ENCODE measurements at regions not wholly inside any gene's neighbourhood (a gene's known extent, or its start where the extent isn't known, plus 50 kb on each side); places are given as distances from the start of the nearest gene placed in this dataset.
A peak's percentile ranks its signal among the peaks of the same experiment; 100 is the strongest.

DNA sequence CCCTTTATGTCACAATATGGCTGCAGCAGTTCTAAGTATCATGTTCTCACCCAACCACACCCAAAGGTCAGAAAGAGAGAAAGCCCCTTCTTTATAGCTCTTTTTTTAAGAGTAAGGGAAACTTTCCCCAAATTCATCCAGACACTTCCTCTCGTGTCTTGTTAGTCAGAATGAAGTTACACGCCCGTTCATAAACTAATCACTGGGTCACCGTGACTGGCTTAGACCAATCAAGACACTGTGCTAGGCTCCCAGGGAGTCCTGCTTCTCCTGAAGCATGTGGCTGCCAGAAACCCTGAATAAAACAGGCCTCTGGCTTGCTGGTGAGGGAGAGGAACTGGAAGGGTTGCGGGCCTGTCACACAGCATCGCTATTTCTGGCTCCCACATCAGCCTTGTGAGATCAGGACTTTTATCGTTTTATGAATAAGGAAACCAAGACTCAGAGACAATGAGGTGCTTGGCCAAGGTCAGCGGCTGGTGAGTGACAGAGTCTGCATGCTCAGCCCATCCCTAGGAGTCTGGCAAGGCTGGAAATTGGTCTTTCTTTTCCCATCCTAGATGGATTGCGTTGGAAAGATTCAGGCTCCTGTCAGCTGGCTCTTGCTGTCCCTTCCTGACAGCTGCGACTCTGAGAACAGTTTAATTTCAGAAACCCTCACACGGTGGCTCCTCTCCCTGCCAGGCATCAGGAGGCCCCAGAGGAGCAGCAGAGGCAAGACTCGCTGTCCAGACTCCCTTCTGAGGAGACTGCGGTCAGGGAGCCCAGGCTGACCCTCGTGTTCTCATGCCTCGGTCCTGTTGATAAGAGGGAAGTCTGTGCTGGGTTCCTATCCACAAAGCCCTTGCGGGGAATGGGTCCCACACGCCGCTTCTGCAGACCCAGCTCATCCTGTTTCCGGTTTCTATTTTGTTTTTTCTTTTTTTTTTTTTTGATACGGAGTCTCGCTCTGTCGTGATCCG is 104.5 kb upstream of the TAF1B start:
- no peak for DNase-seq (ENCODE audit: low read depth in 2 of 2)

DNA sequence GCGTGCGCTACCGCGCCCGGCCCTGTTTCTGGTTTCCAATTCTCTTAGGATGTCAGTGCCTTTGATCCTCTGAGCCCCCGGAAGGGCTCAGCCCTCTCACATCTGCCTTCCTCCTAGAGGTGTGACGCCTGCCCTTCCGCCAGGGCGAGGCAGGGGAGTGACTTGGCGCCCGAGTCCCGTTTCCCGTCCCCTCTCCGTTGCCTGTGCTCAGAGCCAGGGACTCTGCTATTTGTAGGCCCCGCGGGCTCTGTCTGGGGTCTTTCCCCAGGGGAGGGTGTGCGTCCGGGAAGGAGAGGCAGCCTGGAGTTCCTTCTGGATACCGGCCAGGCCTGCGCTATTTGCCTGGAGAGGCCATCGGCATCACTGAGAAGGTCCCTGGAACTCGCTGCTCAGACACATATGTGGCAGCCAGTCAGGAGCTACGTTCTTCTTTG is 103.7 kb upstream of the TAF1B start:
- DNase-seq (ENCODE audit: low read depth in 2 of 2) = peak in 1 of 2 donors; percentile 17

DNA sequence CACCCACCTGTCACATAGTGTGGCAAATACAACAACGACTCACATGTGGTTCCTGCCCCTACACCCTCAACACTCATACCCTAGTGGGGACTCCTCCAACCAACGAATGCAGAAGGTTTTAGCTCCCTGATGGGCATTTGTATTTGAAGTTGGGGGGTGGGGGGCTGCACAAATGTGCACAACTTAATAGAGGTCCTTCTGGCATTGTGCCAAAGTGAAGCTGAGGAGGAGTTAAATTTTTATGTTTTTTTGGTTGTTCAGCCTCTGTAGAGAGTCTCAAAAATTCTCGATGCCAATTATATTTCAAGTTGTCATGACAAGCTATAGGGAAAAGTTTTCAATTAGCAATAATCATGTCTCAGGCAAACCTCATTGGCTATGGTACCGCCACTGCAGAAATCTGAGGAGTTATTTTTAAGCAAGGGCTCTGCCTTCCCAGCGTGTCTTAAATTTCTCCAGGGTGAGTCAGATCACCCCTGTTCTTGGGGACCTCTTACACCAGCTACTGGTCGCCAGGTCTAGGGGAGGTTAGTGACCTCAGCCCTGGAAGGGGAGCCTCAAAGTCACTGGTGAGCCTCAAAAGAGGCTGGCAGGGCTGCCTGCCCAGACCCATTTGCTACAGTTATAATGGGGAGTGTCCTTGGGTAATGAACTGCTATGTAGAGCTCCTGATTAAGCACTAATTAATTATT is 102.7 kb upstream of the TAF1B start:
- DNase-seq (ENCODE audit: low read depth in 2 of 2) = no peak

DNA sequence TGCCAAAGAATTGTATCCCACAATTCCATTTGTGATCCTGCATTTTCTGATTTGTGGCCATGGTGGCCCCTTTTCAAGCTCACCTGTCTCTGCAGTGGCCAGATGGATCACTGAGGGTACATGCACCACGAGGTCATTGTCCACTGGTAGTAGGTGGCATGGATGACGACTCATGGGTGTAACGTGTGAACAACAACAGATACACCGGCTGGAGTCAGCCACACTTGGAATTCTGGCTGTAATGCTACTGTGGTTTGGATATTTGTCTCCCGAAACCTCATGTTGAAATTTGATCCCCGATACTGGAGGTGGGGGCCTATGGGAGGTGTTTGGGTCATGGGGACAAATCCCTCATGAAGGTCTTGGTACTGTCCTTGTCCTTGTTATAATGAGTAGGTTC is 102.2 kb upstream of the TAF1B start:
- DNase-seq (ENCODE audit: low read depth in 2 of 2) = no peak

- DNase-seq (ENCODE audit: low read depth in 2 of 2) = no peak
Observed at GRCh38 chr2:9742601-9743000, 100.7 kb upstream of the TAF1B start.

GRCh38 chr2:9744256-9745004 is 98.8 kb upstream of the TAF1B start:
- no peak for DNase-seq (ENCODE audit: low read depth in 2 of 2)

GRCh38 chr2:9745153-9745899 is 97.9 kb upstream of the TAF1B start:
- no peak for DNase-seq (ENCODE audit: low read depth in 2 of 2)

GRCh38 chr2:9747396-9747795 is 95.9 kb upstream of the TAF1B start:
- no peak for DNase-seq (ENCODE audit: low read depth in 2 of 2)

DNA sequence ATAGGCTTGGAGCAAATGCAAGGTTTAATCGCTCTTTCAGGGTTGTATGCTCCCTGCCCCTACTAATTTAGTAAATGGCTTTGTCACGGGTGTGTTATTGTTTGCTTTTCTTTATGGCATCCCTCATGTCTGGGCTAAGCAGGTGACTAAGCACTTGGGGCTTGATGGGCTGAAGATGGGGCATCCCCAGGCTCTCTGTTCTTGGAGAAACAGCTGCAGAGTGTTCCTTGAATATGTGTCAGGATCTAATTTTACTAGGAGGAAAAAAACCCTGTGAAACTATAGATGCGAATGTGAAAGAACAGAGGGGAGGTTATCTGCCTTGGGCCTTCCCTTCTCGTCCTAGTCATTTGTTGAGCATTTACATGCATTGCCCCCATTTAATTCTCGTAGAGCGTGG is 94.7 kb upstream of the TAF1B start:
- no peak for DNase-seq (ENCODE audit: low read depth in 2 of 2)

DNA sequence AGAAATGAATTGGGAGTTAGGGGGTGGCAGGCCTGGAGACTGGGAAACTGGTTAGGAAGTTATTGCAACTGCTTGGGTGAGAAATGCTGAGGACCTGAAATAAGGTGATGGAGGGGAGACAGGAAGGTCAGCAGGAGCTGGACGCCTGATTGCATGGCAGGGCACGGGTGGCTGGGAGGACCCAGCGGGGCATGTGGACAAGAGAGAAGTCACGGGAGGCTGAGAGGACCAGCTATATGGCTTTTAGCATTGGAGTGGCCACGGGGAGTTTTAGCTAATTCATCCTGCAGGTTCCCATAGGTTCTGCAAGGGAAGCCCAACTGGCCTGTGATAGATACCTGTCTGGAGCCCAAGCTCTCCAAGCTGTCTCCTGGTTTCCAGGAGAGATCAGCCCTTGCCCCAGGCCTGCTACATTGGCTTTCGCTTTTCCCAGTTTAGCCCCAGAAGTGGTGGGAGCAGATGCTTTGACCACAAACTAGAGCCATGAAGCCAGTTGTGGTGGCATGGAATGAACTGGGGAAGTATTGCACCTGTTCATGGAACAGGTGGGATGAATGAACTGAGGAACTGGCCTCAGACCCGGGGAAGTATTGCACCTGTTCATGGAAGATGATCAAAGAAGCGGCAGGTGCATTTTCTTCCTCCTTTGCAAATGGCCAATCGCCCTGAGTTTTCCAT is 93.6 kb upstream of the TAF1B start:
- DNase-seq (ENCODE audit: low read depth in 2 of 2) = no peak

GRCh38 chr2:9750224-9751215 is 92.8 kb upstream of the TAF1B start:
- no peak for DNase-seq (ENCODE audit: low read depth in 2 of 2)

GRCh38 chr2:9751831-9752230 is 91.4 kb upstream of the TAF1B start:
- no peak for DNase-seq (ENCODE audit: low read depth in 2 of 2)

DNA sequence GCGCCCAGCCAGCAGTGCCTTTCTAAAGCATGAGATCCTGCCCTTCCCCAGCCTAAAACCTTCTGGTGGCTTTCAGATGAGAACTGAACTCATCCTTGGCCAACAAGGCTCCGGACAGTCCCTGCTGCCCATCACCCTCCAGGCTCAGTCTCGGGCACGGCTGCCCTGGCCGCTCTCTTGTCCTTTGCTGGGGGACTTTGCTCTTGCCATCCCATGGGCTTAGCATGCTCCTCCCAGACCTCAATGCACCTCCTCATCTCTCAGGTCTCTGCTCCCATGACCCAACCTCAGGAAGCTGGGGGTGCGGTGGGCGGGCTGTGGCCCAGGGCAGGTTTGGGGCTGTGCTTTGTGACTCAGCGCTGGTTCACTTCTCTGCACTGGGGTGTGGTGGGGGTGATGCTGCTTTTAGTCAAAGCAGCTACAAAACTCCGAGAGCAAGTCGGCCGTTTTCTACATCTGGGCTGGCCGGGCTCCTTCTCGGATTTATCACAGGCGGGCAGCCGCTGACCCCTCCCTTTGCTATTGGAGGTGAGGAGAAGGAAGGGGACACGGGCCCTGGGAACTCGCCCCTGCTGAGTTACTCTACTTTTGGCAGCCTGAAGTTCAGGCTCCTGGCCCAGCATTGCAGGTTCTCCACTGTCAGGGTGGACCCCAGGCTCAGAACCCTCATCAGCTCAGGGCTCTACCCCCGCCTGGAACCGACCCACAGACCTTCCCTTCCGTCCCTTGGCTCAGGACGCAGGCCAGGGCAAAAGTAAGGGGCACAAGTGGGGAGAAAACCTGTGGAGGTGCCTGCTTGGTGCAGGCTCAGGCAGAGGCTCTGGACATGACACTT is 90.6 kb upstream of the TAF1B start:
- DNase-seq (ENCODE audit: low read depth in 2 of 2) = peak; percentile 73 to 85

DNA sequence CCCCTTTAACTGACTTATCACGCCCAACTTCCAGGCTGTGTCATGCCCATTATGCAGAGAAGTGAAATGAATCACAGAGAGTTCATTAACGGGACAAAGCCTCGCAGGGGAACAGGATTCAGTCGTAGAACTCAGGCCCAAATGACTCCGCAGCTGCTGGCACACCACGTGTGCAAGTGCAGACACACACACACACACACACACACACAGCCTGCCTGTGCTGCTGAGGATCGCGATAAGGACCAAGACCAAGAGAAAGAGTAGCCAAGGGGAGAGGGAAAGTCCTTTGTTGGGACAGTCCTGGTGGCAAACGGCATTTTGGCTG is 90.0 kb upstream of the TAF1B start:
- no peak for DNase-seq (ENCODE audit: low read depth in 2 of 2)

GRCh38 chr2:9753665-9754531 is 89.4 kb upstream of the TAF1B start:
- DNase-seq (ENCODE audit: low read depth in 2 of 2) = peak in 1 of 2 donors; percentile 45

DNA sequence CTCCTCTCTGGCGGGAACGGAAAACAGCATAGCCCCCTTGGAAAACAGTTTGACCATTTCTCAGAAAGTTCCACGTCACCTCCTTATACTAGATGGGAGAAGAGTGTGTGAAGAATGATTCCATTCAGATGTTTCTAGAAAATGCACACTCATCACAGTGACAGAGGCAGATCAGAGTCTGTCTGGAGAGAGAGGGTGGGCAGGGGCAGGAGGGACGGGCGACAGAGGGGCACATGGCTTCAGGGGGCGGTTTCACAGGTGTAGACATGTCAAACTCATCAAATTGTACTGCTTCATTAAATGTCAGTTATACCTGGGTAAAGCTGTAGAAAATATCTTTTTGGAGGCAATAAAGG is 88.8 kb upstream of the TAF1B start:
- DNase-seq (ENCODE audit: low read depth in 2 of 2) = no peak

DNA sequence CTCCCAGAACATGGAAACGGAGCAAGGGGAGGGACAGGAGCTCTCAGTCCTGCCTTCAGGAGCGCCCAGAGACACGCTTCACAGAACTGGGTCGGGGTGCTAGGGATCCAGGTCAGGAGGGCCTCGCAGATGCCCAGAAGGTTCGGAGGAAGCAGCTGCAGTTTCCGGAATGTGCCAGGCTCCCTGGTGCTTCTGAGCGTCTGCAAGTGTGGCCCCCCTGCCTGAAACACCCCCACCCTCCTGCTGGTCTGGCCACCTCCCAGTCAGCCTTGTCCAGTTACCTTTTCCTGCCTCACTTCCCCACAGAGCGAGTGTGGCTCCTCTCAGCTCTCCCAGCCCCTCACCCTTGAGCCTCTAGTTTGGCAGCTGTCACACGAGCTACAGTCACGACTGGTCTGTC is 88.3 kb upstream of the TAF1B start:
- no peak for DNase-seq (ENCODE audit: low read depth in 2 of 2)

DNA sequence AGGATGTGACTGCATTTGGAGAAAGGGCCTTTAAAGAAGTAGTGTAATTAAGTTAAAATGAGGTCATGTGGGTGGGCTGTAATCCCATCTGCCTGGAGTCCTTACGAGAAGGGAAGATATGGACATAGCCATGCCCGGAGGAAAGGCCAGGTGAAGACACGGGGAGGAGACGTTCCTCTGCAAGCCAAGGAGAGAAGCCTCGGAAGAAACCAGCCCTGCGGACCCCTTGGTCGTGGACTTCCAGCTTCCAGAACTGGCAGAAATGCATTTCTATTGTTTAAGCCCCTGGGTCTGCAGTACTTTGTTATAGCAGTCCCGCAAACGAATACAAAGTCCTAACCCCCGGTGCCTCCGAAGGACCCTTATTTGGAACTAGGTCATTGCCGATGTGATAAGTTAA is 87.6 kb upstream of the TAF1B start:
- DNase-seq (ENCODE audit: low read depth in 2 of 2) = no peak
